Gastroesophageal sphincter (tissue), 4 donors: ENCODE measurements at regions not wholly inside any gene's neighbourhood (a gene's known extent, or its start where the extent isn't known, plus 50 kb on each side); places are given as distances from the start of the nearest gene placed in this dataset.

Experiments
- ATAC-seq: fragments of 150-250 bp; one replicate; pipeline ENCODE4 v1.9.1; 2016; ENCODE audit warnings: mild to moderate bottlenecking, moderate library complexity
- H3K27ac ChIP-seq, 4 donors: fragments of 200-600 bp; sonication (generic) in 3 of 4; 1 replicate in 3 of 4; 2 replicates in 1 of 4; pipeline ENCODE4 v1.5.1; 2016 to 2019
- H3K27me3 ChIP-seq: fragments of 200-600 bp; sonication (generic); one replicate; pipeline ENCODE4 v1.5.1; 2019
- H3K36me3 ChIP-seq, 2 donors: fragments of 200-600 bp; sonication (generic); one replicate each; pipeline ENCODE4 v1.5.1; 2019; ENCODE audit warnings: control low read depth in 1 of 2
- H3K4me1 ChIP-seq, 3 donors: fragments of 200-600 bp; sonication (generic); 1 replicate in 2 of 3; 2 replicates in 1 of 3; pipeline ENCODE4 v1.5.1; 2016 to 2019; ENCODE audit warnings: control low read depth in 2 of 3
- H3K4me3 ChIP-seq, 2 donors: fragments of 200-600 bp; sonication (generic); one replicate each; pipeline ENCODE4 v1.5.1; 2019; ENCODE audit warnings: mild to moderate bottlenecking in 1 of 2, moderate library complexity in 1 of 2
- H3K9me3 ChIP-seq, 3 donors: fragments of 200-600 bp; sonication (generic); one replicate each; pipeline ENCODE4 v1.5.1; 2017 to 2019; ENCODE audit warnings: control low read depth in 2 of 3
- CTCF ChIP-seq, 4 experiments: fragments of 200-600 bp in 2 of 4; fragments of 450-650 bp in 2 of 4; sonication (generic) in 1 of 4; IDR thresholded peaks; one replicate each; pipeline ENCODE4 v1.5.1; 2017 to 2019; ENCODE audit warnings: antibody characterized with exemption in 4 of 4, mild to moderate bottlenecking in 2 of 4, moderate library complexity in 2 of 4
- EP300 ChIP-seq: sonication (generic); formaldehyde crosslinking; IDR thresholded peaks from one replicate; pipeline ENCODE4 v1.6.1; 2017; ENCODE audit warnings: antibody characterized with exemption, mild to moderate bottlenecking
- POLR2A ChIP-seq, 2 donors: fragments of 450-650 bp; IDR thresholded peaks; one replicate each; pipeline ENCODE4 v1.6.1; 2017; ENCODE audit warnings: antibody characterized with exemption in 2 of 2, mild to moderate bottlenecking in 2 of 2, moderate library complexity in 1 of 2
- POLR2AphosphoS5 ChIP-seq: sonication (generic); formaldehyde crosslinking; IDR thresholded peaks from one replicate; pipeline ENCODE4 v1.6.1; 2017; ENCODE audit warnings: antibody characterized with exemption
- WGBS, 2 donors: methylation state at CpG; one replicate each; pipeline ENCODE4 v1.1.5; 2018; ENCODE audit warnings: low coverage in 1 of 2; 5-methylcytosine and 5-hydroxymethylcytosine counted together

GRCh38 chr18:24543795-24544498 lies 83.5 kb downstream of the HRH4 start:
- no peaks in the 10 kb centered on the region for H3K36me3 ChIP-seq
- TF ChIP-seq POLR2AphosphoS5 = no peak
- TF ChIP-seq EP300 = no peak
- TF ChIP-seq CTCF (IDR thresholded peaks at IDR 0.05) = peak in 1 of 4 experiments; percentile 36
- TF ChIP-seq POLR2A (IDR thresholded peaks at IDR 0.05) = no peak
- H3K9me3 ChIP-seq = no peaks in the 10 kb centered on the region
- ATAC-seq = no peak
- no peaks in the 10 kb centered on the region for H3K4me1 ChIP-seq
- H3K4me3 ChIP-seq = no peak overlapping the region
- no peak overlapping the region for H3K27ac ChIP-seq
- WGBS, 2 donors = 26 to 49% methylated on average over 3 to 6 of the region's 6 CpGs
- H3K27me3 ChIP-seq = no peaks in the 10 kb centered on the region

GRCh38 chr18:24544949-24545348 lies 84.5 kb downstream of the HRH4 start:
- H3K27ac ChIP-seq = no peak overlapping the region
- no peaks in the 10 kb centered on the region for H3K9me3 ChIP-seq
- TF ChIP-seq POLR2AphosphoS5 = no peak
- no peak for TF ChIP-seq EP300
- TF ChIP-seq CTCF (IDR thresholded peaks at IDR 0.05) = no peak
- no peak for TF ChIP-seq POLR2A (IDR thresholded peaks at IDR 0.05)
- H3K4me1 ChIP-seq = no peaks in the 10 kb centered on the region
- 100% methylated on average over 1 of the region's 4 CpGs; no CpG with 5 or more reads in 1 of the 2 donors for WGBS, 2 donors
- H3K4me3 ChIP-seq = no peak overlapping the region
- no peaks in the 10 kb centered on the region for H3K27me3 ChIP-seq
- no peaks in the 10 kb centered on the region for H3K36me3 ChIP-seq
- ATAC-seq = no peak

GRCh38 chr18:24545651-24546050 lies 85.2 kb downstream of the HRH4 start:
- H3K27me3 ChIP-seq = no peaks in the 10 kb centered on the region
- WGBS, 2 donors = 44 to 83% methylated on average over 1 to 2 of the region's 2 CpGs
- no peaks in the 10 kb centered on the region for H3K4me1 ChIP-seq
- no peak for TF ChIP-seq CTCF (IDR thresholded peaks at IDR 0.05)
- no peak for TF ChIP-seq POLR2AphosphoS5
- TF ChIP-seq POLR2A (IDR thresholded peaks at IDR 0.05) = no peak
- TF ChIP-seq EP300 = no peak
- H3K9me3 ChIP-seq = no peaks in the 10 kb centered on the region
- ATAC-seq = no peak
- H3K27ac ChIP-seq = no peak overlapping the region
- no peak overlapping the region for H3K4me3 ChIP-seq
- H3K36me3 ChIP-seq = no peaks in the 10 kb centered on the region

DNA sequence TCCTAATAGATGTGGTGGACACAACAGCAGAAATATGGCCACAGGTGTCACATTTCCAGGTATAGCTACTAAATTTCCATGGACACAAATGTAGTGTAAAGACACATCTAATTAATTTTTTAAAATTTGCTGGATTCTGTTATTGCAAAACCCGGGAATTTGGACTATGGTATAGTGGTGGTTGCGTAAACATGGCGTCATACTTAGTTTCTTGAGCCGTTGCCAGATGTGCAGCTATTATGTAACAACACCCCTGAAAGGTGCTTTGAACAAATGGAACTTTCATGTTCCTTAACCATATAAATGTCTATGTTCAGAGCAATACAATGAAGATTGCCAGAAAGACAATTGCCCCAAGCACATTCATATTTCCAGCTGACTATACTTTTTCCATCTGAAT lies 85.9 kb downstream of the HRH4 start:
- ATAC-seq = no peak
- Histone ChIP-seq H3K4me3 (no peak overlapping the region), H3K9me3 (no peaks in the 10 kb centered on the region), H3K36me3 (no peaks in the 10 kb centered on the region), H3K4me1 (no peaks in the 10 kb centered on the region), H3K27me3 (no peaks in the 10 kb centered on the region), H3K27ac (no peak overlapping the region)
- TF ChIP-seq EP300 (no peak), POLR2AphosphoS5 (no peak), CTCF (IDR thresholded peaks at IDR 0.05) (no peak), POLR2A (IDR thresholded peaks at IDR 0.05) (no peak)
- WGBS, 2 donors = 68 to 88% methylated on average over 4 of the region's 4 CpGs

GRCh38 chr18:24548583-24548982 lies 88.1 kb downstream of the HRH4 start:
- WGBS, 2 donors = 87 to 94% methylated on average over 4 of the region's 4 CpGs
- Histone ChIP-seq H3K36me3 (no peaks in the 10 kb centered on the region), H3K4me1 (no peaks in the 10 kb centered on the region), H3K4me3 (no peak overlapping the region), H3K9me3 (no peaks in the 10 kb centered on the region), H3K27ac (no peak overlapping the region), H3K27me3 (no peaks in the 10 kb centered on the region)
- TF ChIP-seq CTCF (IDR thresholded peaks at IDR 0.05) (no peak), EP300 (no peak), POLR2AphosphoS5 (no peak), POLR2A (IDR thresholded peaks at IDR 0.05) (no peak)
- ATAC-seq = no peak
